ENCODE measurements at regions not wholly inside any gene's neighbourhood (a gene's known extent, or its start where the extent isn't known, plus 50 kb on each side); places are given as distances from the start of the nearest gene placed in this dataset.
"Not testable (repeated sequence)": the region's sequence is repeated elsewhere in the genome, so short reads cannot be mapped to it uniquely, and the experiment has no call there.

DNA sequence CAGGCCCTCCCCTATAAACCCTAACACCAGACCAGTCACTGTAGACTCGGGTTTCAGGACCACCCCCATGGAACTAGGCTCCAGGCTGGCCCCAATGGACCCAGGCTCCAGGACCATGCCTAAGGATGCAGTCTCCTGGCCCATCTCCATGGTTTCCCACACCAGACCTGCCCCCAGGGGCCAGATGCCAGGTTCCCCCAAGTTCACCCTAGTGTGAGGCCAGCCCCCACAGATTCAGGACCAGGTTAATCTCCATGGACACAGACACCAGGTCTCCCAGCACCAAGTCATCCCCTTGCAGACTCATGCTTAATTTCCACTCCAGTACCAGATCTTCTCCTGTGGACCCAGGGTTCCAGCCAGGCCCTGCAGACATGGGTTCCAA lies 103.8 kb upstream of the LANCL2 start:
- no peak for DNase-seq (ENCODE audit: low read depth)

DNA sequence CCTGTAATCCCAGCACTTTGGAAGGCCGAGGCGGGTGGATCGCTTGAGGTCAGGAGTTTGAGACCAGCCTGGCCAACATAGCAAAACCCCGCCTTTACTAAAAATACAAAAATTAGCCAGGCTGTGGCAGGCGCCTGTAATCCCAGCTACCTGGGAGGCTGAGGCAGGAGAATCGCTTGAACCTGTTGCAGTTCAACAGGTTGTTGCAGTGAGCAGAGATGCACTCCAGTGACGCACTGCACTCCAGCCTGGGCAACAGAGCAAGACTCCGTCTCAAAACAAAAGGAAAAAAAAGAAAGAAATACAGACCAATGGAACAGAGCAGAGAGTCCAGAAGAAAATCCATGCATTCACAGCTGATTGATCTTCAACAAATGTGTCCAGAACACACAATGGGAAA lies 99.8 kb upstream of the LANCL2 start:
- DNase-seq (ENCODE audit: low read depth), result not testable (repeated sequence)

DNA sequence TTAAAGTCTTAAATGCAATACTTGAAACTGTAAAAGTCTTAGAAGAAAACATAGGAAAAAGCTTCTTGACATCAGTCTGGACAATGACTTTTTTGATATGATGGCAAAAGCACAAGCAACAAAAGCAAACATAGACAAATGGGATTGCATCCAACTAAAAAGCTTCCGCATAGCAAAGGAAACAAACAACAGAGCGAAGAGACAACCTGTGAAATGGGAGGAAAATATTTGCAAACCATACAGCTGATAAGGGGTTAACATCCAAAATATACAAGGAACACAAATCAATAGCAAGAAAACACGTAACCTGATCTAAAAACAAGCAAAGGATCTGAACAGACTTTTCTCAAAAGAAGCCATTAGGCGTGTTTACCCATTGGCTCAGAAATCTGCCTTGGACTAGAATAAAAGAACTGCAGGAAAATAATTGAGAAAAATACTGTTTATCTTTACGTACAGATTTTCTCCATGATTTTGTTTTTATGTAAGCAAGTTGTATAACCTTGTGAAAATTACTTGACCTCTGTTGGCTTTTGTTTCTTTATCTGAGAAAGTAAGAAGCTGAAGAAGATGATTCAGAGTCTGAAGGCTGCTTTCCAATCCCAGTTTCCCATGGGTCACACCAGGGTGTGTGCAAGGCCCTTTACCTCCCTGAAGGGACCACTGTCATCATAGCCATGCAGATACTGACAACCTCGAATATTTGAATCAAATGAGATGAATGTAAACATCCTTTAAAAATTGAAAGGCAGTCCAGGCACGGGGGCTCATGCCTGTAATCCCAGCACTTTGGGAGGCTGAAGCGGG lies 99.1 kb upstream of the LANCL2 start:
- no peak for DNase-seq (ENCODE audit: low read depth)

DNA sequence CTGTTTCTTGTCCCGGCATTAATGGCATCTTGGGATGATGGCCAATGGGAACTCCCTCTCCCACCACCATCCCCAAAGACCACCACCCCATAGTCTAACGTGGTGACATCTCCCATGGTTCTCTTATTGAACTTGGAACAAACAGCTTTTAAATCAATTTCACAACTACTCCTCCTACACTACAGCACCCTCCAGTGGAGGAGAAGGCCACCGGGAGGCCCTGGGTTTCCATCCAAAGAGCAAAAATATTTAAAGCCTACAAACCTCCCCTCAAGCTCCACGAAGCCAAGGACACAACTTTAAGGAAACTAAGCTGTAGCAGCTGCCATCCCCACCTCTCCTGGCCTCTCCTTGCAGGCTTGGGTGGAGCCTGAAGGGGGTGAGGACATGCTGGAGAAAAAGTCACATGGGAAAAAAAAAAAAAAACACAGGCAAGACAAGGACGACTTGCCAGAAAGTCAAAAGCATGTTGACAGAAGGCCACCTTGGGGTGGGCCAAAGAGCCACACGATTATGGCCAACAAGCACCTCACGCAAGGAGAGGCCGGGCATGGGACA lies 94.0 kb upstream of the LANCL2 start:
- no peak for DNase-seq (ENCODE audit: low read depth)

DNA sequence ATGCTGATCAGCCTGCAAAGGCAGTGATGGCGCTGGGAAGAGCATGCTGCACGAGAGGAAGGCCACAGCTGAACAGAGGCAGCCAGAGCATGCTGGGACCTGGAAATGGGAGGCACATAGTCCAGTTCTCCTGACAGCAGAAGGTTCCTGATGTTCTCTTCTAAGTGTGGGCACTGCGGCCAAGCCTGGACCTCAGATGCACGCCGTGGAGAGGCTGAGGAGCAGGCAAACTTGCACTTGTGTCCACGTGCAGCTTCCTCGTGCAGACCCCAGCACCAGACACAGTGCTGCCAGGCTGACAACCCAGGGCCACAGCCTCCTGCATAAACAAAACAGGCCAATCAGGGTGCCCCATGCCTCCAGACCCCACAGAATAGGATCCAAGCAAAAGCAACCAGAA lies 93.5 kb upstream of the LANCL2 start:
- no peak for DNase-seq (ENCODE audit: low read depth)

DNA sequence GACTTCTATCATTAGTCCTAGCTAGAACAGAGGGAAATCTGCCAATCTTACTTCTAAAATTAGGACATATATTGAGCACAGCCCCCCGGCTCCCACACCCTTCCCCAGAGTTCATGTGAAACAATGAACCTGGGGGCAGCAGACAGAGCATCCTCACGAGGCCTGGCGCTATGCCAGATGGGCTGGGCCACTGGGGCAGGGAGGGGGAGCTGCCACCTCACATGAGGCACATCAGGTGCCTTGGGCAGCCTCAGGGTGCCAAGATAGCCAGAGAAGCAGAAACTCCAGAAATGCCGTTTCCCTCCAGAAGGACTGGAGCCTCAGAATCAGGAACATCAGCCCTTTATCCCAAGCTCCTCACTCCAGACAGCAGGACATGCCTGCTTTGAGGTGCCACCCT lies 92.8 kb upstream of the LANCL2 start:
- no peak for DNase-seq (ENCODE audit: low read depth)

DNA sequence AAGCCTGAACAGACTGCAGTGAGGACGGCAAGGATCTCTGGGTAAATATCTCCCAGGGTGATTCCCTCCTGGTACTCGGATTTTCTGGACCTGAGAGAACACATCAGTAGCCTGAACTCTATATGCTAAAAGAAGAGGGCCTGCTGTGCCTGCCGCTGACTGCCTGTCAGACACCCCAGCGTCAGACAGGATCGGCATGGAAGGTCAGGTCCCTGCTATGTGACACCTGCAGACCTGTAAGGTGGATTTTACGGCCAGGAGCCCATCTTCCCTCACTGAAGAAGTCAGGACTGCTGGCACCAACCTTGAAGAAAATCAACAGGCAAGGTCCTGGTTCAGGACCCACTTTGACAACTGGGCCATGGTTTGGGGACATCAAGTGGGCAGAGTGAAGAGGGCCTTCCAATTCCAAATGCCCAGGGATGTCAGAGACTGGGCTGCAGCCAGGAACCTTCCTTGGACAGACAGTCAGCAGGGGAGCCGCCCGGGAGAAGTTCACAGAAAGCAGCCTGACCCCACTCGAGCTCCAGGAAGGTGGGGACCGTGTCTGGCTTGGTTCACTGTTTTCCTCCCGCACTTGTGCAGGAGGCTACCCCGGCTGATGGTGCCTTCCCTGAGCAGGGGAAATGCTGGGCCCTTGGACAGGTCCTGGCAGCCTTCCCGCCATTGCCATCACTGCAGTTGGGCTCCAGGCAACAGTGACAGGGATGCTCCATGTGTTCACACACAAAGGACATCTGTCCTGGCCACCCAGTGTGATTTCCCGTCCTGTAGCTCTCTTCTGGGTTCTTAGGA lies 91.8 kb upstream of the LANCL2 start:
- DNase-seq (ENCODE audit: low read depth), result no peak

DNA sequence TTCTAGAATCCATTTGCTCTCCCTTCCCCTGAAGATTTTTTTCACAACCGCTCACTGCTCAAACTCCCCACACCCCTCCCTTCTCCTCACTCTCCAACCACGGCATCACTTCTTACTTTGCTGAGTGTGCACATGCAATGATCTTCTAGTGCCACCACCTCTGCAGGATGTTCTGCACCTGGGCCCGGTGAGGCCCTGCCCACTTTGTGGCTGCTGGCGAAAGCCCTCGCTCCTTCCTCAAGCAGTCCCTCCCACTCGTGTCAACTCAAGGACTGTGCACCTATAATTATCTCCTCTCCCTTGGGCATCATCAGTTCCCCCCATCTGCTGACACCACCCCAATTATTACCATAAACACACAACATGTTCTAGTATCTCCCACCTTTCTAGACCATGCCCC lies 91.0 kb upstream of the LANCL2 start:
- DNase-seq (ENCODE audit: low read depth), result no peak

DNA sequence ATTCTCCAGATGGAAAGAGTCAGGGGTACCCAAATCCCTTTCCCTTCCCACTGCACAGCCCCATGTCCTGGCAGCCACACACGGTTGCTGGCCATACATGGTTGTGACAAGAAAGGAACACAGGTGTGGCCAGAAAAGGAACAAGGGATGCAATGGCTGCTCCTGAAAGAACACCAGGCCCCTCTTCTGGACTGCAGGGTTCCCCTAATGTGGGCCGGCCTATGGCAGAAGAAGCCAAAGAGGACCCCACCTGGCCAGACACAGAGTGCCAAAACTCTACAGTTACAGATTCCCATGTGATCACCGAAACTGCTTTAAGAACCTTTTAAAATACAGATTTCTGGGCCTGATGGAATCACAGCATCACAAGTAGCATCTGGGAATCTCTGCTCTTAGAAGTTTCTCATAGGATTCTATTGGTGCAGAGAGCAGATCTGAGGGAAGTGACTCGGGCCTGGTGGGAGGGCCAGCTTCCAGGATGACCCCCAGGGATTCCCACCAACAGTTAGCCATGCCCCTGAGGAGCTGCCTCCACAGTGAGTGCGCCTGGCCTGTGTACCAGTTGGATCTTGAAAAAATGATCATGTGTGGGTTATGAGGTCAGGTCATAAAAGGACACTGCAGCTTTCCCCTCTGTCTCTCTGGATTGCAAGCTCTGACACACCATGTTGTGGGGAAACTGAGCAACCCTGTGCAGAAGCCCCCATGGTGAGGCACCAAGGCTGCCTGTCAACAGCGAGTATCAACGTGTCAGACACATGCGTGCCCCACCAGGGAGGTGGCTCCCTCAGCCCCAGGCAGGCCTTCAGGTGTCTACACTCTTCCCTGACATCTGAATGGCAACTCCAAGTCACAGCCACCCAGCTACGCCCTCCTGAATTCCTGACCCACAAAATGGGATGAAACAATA lies 89.6 kb upstream of the LANCL2 start:
- DNase-seq (ENCODE audit: low read depth), result no peak

DNA sequence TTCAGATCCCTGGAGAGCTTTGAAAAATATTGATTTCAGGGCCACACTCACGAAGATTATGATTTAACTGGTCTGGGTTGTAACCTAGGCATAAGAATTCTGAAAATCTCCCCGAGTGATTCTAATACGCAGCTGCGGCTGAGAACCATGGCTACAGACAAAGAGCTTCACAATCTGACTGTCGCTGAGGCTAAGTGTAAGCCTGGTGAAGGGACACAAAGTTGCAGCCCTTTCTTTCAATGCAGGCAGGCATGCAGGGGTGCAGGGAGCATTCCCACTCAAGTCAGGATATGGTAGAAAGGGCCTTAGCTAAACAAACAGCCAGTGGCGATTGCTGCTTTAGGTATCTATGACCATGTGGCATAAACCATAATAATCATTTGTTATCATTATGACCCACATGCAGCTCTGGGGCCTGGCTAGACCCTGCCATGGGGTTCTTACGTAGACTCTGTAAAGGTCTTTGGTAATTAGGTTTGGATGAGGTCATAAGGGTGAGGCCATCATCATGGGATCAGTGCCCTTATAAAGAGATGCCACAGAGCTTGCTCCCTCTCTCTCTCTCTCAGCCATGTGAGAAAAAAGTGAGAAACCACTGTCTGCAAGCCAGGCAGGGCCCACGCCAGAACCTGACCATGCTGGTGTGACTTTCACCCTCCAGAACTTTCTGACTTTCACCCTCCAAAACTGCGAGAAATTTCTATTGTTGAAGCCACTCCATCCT lies 88.4 kb upstream of the LANCL2 start:
- no peak for DNase-seq (ENCODE audit: low read depth)

DNA sequence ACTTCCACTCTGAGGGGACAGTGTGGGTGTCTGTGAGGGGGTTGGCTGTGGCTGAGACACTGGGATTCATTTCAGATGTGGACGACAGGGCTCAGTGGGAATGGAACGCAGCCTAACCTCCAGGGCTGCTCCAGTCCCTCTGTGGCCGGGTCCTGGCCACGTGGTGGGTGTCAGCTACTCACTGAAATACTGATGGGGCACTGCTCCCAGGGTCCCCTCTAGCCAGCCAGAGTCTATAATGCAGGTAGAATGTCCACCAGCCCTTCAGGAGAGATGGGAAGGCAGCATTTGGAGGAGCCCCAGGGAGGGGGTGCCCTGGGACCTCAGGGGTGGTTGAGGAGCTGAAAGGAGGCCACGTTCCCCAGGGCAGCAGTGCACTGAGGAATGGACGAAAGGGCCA lies 87.2 kb upstream of the LANCL2 start:
- DNase-seq (ENCODE audit: low read depth), result no peak

DNA sequence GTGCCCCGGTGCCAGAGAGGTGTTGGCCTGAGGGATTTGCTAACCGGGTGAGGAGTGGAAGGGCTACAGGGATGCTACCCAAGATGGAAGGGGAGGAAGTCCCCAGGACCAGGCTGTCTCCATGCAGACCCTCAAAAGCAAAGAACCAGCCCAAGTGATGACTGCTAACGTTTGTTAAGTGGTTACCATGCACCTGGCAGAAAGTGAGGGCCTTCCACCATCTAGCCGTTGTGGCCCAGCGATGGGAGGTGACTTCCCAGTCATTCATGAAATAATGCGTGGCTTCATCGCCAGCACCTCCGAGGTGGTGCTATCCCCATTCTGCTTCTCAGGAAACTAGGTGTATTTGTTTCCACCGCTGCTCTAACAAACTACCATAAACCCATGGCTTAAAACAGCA lies 86.8 kb upstream of the LANCL2 start:
- DNase-seq (ENCODE audit: low read depth), result no peak

DNA sequence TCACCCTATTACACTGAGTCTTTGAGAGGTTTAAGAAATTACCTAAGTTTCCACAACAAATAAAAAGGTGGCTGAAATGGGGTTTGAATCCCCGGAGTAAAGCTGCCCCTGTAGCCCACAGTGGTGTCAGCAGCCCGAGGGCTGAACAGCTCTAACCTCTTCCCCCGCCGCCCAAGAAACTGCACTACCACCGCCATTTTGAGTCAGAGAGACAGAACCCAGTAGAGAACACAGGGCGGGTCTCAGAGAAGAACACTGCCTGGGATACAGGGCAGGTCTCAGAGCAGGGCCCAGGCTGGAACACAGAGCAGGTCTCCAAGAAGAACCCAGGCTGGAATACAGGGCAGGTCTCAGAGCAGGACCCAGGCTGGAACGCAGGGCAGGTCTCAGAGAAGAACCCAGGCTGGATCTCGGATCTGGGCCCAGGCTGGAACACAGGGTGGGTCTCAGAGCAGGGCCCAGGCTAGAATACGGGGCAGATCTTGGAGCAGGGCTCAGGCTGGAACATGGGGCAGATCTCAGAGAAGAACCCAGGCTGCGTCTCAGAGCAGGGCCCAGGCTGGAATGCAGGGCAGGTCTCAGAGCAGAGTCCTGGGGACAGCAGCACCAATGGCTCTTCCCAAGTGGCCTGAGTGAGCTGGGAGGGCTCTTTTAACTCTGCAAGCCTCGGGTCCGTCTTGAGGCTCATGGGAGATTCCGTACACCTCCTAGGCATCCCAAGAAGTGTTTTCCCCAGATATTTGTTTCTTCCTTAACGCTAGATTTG lies 85.9 kb upstream of the LANCL2 start:
- no peak for DNase-seq (ENCODE audit: low read depth)

DNA sequence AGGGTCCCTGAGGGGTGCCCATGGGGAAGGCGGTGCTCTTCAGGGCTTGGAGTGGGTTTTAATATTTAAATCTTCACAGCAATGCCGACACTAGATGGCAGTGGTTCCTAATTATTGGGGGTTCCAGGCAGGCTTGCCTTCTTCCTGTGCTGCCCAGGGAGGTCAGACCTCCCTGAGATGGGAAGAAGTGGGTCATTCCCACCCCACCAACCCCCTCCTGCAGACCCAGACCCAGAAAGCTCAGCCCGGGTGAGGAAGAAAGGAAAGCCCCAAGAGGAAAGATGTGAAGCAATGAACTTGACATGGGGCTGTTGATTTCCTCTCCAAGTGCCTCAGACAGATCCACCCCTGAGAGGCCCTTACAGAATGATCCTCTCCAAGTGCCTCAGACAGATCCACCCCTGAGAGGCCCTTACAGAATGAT lies 85.1 kb upstream of the LANCL2 start:
- DNase-seq (ENCODE audit: low read depth), result peak; percentile 83

DNA sequence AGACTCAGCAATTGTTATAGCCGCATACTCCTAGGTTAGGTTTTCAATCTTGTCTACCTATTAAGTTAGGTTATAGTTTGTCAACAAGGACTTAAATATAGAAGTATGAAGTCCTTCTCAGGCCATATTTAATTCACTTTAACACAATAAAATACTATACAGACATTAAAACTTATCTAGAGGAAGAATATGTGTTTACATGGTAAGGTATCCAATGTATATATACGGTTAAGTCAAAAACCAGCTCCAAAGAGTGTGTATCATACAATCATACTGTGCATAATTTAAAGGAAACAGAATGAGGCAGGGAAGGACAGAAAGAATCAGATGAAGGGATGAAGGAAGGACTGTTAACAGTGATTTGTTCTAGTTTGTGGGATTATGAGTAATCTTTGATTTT lies 79.5 kb upstream of the LANCL2 start:
- DNase-seq (ENCODE audit: low read depth), result no peak

DNA sequence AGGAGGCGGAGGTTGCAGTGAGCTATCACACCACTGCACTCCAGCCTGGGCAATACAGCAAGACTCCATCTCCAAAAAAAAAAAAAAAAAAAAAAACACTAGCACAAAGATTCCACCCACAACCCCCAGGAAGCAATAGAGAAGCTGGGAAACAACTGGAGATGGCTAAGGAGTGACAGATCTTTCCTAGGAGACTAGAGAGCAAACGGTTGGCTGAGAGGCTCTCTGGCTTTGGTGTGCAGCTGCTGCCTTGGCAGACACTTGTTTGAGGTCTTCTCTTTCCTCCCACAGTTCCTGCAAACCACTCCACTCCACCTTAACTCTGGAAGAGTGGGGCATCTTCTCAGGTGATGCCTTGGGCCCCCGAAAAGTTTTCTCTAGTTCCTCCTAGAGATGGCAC lies 78.5 kb upstream of the LANCL2 start:
- no peak for DNase-seq (ENCODE audit: low read depth)

DNA sequence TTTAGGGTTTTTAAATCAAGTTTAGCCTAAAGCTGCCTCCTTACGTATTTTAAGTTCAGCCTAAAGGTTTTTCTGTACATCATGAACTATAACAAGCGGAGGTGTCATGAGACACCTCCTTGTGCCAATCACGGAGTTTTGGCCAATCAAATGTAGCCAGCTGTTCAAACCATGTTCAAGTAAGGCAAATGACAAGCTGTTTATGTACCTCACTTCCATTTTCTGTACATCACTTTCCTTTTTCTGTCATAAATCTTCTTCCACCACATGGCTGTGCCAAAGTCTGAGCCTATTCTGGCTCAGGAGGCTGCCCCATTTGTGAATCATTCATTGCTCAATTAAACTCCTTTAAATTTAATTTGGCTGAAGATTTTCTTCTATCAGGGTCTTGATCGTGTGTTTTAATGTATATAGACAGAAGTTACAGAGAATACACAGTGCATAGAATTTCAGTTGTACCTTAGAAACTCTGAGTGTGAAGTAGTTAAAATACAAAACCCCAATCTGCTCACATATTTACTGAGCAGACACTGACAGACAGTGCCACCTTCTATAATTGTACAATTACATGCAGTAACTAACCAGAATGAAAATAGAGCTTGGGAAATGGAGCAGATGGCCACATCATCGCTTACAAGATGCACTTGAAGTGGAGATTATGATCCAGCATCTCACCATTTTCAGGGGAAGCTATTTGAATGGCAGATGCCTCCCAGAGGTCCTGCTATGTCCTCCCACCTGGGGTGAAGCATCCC lies 76.9 kb upstream of the LANCL2 start:
- DNase-seq (ENCODE audit: low read depth), result no peak

DNA sequence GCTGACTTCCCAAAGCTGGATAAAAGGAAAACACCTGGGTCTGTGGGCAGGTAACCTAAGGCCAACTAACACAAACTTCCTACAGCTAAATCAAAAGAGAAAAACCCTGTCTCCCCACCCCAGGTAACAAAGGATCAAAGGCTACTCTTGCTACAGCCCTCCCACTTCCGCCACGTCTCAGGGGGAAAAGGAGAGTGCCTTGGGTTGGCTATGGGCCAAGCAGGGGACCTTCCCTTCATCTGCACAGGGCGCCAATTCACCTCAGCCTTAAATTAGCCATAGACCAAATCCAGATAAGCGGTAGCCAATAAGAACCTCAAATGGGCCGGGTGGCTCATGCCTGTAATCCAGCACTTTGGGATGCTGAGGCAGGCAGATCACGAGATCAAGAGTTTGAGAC lies 69.1 kb upstream of the LANCL2 start:
- DNase-seq (ENCODE audit: low read depth), result no peak

DNA sequence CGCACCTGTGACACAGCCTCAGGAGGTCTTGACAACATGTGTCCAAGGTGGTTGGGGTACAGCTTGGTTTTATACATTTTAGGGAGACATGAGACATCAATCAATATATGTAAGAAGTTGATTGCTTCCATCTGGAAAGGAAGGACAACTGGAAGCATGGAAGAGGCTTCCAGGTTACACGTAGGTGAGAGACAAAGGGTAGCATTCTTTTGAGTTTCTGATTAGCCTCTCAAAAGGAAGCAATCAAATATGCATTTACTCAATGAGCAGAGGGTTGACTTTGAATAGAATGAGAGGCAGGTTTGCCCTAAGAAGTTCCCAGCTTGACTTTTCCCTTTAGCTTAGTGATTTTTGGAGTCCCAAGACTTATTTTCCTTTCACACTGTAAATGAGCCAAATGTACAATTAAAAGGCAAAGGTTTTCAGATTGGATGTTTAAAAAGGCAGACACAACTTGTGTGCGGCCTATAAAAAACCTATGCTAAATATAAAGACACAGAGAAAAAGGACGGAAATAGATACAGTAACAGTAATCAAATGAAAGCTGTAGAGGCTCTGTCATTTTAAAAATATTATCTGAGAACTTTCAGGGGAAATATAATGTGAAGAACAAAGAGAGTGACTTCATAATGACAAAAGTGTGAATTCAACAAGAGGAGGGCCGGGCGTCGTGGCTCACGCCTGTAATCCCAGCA lies 65.7 kb upstream of the LANCL2 start:
- no peak for DNase-seq (ENCODE audit: low read depth)

Data from Daoy (cell line).